ENCODE measurements at regions not wholly inside any gene's neighbourhood (a gene's known extent, or its start where the extent isn't known, plus 50 kb on each side); places are given as distances from the start of the nearest gene placed in this dataset.

DNA sequence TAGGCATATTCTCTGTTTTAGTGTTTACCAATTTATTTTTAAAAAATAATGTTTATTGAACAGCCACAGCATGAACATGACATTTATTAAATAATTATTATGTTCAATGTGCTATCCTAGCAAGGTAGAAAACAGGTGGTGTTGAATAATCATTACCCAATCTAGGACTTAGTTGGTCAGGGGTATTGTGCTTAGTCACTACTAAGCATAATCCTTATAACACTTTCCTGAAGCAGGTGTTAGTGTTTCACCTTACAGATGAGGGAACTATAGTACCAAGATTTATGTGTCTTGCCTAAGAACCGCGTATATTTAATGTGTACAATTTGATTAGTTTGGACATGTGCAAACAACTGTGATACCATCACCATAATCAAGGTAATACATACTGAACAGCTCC is 1387.2 kb upstream of the ACO1 start (continued):
- TF ChIP-seq, protein P1, sequence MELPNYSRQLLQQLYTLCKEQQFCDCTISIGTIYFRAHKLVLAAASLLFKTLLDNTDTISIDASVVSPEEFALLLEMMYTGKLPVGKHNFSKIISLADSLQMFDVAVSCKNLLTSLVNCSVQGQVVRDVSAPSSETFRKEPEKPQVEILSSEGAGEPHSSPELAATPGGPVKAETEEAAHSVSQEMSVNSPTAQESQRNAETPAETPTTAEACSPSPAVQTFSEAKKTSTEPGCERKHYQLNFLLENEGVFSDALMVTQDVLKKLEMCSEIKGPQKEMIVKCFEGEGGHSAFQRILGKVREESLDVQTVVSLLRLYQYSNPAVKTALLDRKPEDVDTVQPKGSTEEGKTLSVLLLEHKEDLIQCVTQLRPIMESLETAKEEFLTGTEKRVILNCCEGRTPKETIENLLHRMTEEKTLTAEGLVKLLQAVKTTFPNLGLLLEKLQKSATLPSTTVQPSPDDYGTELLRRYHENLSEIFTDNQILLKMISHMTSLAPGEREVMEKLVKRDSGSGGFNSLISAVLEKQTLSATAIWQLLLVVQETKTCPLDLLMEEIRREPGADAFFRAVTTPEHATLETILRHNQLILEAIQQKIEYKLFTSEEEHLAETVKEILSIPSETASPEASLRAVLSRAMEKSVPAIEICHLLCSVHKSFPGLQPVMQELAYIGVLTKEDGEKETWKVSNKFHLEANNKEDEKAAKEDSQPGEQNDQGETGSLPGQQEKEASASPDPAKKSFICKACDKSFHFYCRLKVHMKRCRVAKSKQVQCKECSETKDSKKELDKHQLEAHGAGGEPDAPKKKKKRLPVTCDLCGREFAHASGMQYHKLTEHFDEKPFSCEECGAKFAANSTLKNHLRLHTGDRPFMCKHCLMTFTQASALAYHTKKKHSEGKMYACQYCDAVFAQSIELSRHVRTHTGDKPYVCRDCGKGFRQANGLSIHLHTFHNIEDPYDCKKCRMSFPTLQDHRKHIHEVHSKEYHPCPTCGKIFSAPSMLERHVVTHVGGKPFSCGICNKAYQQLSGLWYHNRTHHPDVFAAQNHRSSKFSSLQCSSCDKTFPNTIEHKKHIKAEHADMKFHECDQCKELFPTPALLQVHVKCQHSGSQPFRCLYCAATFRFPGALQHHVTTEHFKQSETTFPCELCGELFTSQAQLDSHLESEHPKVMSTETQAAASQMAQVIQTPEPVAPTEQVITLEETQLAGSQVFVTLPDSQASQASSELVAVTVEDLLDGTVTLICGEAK (IDR thresholded peaks at IDR 0.05; ENCODE audit: borderline replicate concordance) = no peak

DNA sequence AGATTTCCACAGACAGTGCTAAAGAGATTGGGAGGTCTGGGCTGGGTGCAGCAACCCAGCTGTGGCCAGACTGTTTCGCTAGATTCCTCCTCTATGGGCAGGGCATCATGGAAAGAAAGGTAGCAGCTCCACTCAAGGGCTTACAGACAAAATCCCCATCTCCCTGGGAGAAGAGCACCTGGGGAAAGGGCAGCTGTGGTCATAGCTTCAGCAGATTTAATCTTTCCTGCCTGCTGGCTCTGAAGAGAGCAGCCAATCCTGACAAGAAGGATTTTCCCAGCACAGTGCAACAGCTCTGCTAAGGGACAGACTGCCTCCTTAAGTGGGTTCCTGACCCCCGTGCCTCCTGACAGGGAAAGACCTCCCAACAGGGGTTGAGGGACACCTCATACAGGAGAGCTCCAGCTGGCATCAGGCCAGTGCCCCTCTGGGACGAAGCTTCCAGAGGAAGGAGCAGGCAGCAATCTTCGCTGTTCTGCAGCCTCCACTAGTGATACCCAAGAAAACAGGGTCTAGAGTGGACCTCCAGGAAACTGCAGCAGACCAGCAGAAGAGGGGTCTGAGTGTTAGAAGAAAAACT is 1379.3 kb upstream of the ACO1 start:
- Histone ChIP-seq H3K4me1 (ENCODE audit: control insufficient read depth, insufficient read depth, low read length) (no peaks in the 10 kb centered on the region), H3K27ac (ENCODE audit: control insufficient read depth, insufficient read depth) (no peak overlapping the region), H3K9ac (ENCODE audit: control insufficient read depth, insufficient read depth, low read length) (no peak overlapping the region), H3K36me3 (ENCODE audit: control insufficient read depth in 2 of 2, insufficient read depth in 2 of 2, low read length in 1 of 2) (no peaks in the 10 kb centered on the region), H2AFZ (ENCODE audit: control insufficient read depth, low read depth, low read length) (no peak overlapping the region), H4K20me1 (ENCODE audit: control insufficient read depth, insufficient read depth) (no peaks in the 10 kb centered on the region), H3K4me3 (no peak overlapping the region), H3K79me2 (ENCODE audit: control insufficient read depth, insufficient read depth, low read length) (no peaks in the 10 kb centered on the region), H3K9me3 (replicated peaks; ENCODE audit: control insufficient read depth, insufficient read depth, low read length) (no peaks in the 10 kb centered on the region; the same call in 2 of the 3 replicates), H3K27me3 (replicated peaks in 1 of 2; ENCODE audit: control insufficient read depth in 2 of 2, insufficient read depth in 2 of 2, low read length in 1 of 2) (no peaks in the 10 kb centered on the region), H3K4me2 (ENCODE audit: control insufficient read depth, insufficient read depth) (no peak overlapping the region)
- ChIA-PET RAD21 (ENCODE audit: unreplicated experiment) (no interaction called here), POLR2A (no interaction called here), SMC1A (ENCODE audit: uncharacterized antibody, unreplicated experiment) (interaction anchor here (0.7 to 0.9 kb wide), 2 partner anchors 9 to 10 kb away, joined by 3 read pairs; no protein-coding TSS in a partner anchor), CTCF (no interaction called here)
- FAIRE-seq (no peak), ATAC-seq (no peak), DNase-seq (ENCODE audit: low read depth, low spot score) (no peak)
- in situ Hi-C loops (cut with MboI) = no loop called here
- BruUV-seq (replicated peaks) = no TSS peak
- TF ChIP-seq ATF7 (IDR thresholded peaks at IDR 0.05; ENCODE audit: low read depth) (no peak), RCOR1 (conservative IDR thresholded peaks at IDR 0.05; ENCODE audit: low read depth, low read length) (no peak), NFYB (IDR thresholded peaks at IDR 0.05; ENCODE audit: insufficient read depth, low read depth, low read length) (no peak), ZBED1 (IDR thresholded peaks at IDR 0.05; ENCODE audit: borderline replicate concordance) (no peak)
- TF ChIP-seq, protein P2, sequence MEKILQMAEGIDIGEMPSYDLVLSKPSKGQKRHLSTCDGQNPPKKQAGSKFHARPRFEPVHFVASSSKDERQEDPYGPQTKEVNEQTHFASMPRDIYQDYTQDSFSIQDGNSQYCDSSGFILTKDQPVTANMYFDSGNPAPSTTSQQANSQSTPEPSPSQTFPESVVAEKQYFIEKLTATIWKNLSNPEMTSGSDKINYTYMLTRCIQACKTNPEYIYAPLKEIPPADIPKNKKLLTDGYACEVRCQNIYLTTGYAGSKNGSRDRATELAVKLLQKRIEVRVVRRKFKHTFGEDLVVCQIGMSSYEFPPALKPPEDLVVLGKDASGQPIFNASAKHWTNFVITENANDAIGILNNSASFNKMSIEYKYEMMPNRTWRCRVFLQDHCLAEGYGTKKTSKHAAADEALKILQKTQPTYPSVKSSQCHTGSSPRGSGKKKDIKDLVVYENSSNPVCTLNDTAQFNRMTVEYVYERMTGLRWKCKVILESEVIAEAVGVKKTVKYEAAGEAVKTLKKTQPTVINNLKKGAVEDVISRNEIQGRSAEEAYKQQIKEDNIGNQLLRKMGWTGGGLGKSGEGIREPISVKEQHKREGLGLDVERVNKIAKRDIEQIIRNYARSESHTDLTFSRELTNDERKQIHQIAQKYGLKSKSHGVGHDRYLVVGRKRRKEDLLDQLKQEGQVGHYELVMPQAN (conservative IDR thresholded peaks at IDR 0.05) = no peak
- WGBS (ENCODE audit: insufficient coverage, insufficient replicate concordance, low lambda C conversion rate, missing lambda C conversion rate) = 15% methylated on average over 4 of the region's 4 CpGs
- intact Hi-C loops (cut with micrococcal nuclease; ENCODE audit: unreplicated experiment) = no loop called here
